Neural cell (in vitro differentiated cells): ENCODE measurements at regions not wholly inside any gene's neighbourhood (a gene's known extent, or its start where the extent isn't known, plus 50 kb on each side); places are given as distances from the start of the nearest gene placed in this dataset.

Experiments used
- H2AFZ ChIP-seq: fragments of 200-600, 300-800 bp; sonication (generic), shearing (Covaris generic); 2 replicates; pipeline ENCODE4 v1.6.0; 2014; ENCODE audit warnings: low read depth, mild to moderate bottlenecking, antibody characterized with exemption, low read length, moderate library complexity
- H3F3A ChIP-seq: fragments of 200-600 bp; shearing (Covaris generic); 2 replicates; pipeline ENCODE4 v1.6.1; 2016; ENCODE audit warnings: mild to moderate bottlenecking, moderate library complexity, mixed read lengths, antibody characterized with exemption, low read length; ENCODE audit not compliant: insufficient read depth, poor library complexity, severe bottlenecking
- H3K27ac ChIP-seq: fragments of 200-600, 300-800 bp; sonication (generic), shearing (Covaris generic); 2 replicates; pipeline ENCODE4 v1.5.1; 2014; ENCODE audit warnings: mild to moderate bottlenecking, low read length, moderate library complexity
- H3K27me3 ChIP-seq: fragments of 300-800, 200-600 bp; sonication (generic), shearing (Covaris generic); 2 replicates; pipeline ENCODE4 v1.6.0; 2014; ENCODE audit warnings: mild to moderate bottlenecking, low read depth, low read length, moderate library complexity; ENCODE audit not compliant: insufficient read depth
- H3K36me3 ChIP-seq: fragments of 300-800, 200-600 bp; sonication (generic), shearing (Covaris generic); 2 replicates; pipeline ENCODE4 v1.5.1; 2014; ENCODE audit warnings: mild to moderate bottlenecking, antibody characterized with exemption, low read length, moderate library complexity; ENCODE audit not compliant: insufficient read depth
- H3K4me2 ChIP-seq: fragments of 300-800, 200-600 bp; sonication (generic), shearing (Covaris generic); 2 replicates; pipeline ENCODE4 v1.6.0; 2014; ENCODE audit warnings: mild to moderate bottlenecking, low read length
- H3K4me3 ChIP-seq: fragments of 300-800, 200-600 bp; sonication (generic), shearing (Covaris generic); 2 replicates; pipeline ENCODE4 v1.5.1; 2014; ENCODE audit warnings: mild to moderate bottlenecking, low read length, moderate library complexity
- H3K79me2 ChIP-seq: fragments of 200-600 bp; shearing (Covaris generic); replicated peaks from 2 replicates; pipeline ENCODE4 v1.6.0; 2014; ENCODE audit warnings: mild to moderate bottlenecking, low read length, moderate library complexity; ENCODE audit not compliant: insufficient read depth
- H3K9ac ChIP-seq: fragments of 300-800, 200-600 bp; sonication (generic), shearing (Covaris generic); 2 replicates; pipeline ENCODE4 v1.6.1; 2016; ENCODE audit warnings: mild to moderate bottlenecking, low read length, mixed read lengths
- H3K9me2 ChIP-seq: fragments of 200-600 bp; shearing (Covaris generic); 2 replicates; pipeline ENCODE4 v1.6.1; 2016; ENCODE audit warnings: mild to moderate bottlenecking, low read length, mixed read lengths; ENCODE audit not compliant: insufficient read depth
- H3K9me3 ChIP-seq: fragments of 200-600, 300-800 bp; sonication (generic), shearing (Covaris generic); 2 replicates; pipeline ENCODE4 v1.6.1; 2016; ENCODE audit warnings: mild to moderate bottlenecking, mixed run types, low read length, moderate library complexity, mixed read lengths
- H4K20me1 ChIP-seq: fragments of 200-600 bp; shearing (Covaris generic); 2 replicates; pipeline ENCODE4 v1.6.1; 2016; ENCODE audit warnings: mild to moderate bottlenecking, mixed run types; ENCODE audit not compliant: insufficient read depth
- EP300 ChIP-seq: fragments of 450-650 bp; conservative IDR thresholded peaks from 2 replicates; pipeline ENCODE4 v1.6.1; 2014; ENCODE audit warnings: antibody characterized with exemption, mild to moderate bottlenecking, moderate library complexity; ENCODE audit not compliant: poor library complexity, severe bottlenecking
- EZH2 ChIP-seq: fragments of 200-600, 300-800 bp; shearing (Covaris generic), sonication (generic); IDR thresholded peaks from 2 replicates; pipeline ENCODE4 v1.6.1; 2014; ENCODE audit warnings: antibody characterized with exemption, low read length, borderline replicate concordance, mild to moderate bottlenecking; ENCODE audit not compliant: insufficient read depth, poor library complexity, severe bottlenecking
- MXI1 ChIP-seq: fragments of 450-650 bp; conservative IDR thresholded peaks from 2 replicates; pipeline ENCODE4 v1.6.1; 2014; ENCODE audit warnings: antibody characterized with exemption, mild to moderate bottlenecking; ENCODE audit not compliant: poor library complexity, severe bottlenecking
- POLR2AphosphoS5 ChIP-seq: IDR thresholded peaks from 2 replicates; pipeline ENCODE4 v1.6.1; 2012
- RAD21 ChIP-seq: fragments of 450-650 bp; conservative IDR thresholded peaks from 2 replicates; pipeline ENCODE4 v1.6.1; 2014; ENCODE audit warnings: antibody characterized with exemption, mild to moderate bottlenecking, moderate library complexity
- REST ChIP-seq: IDR thresholded peaks from 2 replicates; pipeline ENCODE4 v1.6.1; 2012; ENCODE audit warnings: borderline replicate concordance
- SMC3 ChIP-seq: fragments of 450-650 bp; conservative IDR thresholded peaks from 2 replicates; pipeline ENCODE4 v1.6.1; 2014; ENCODE audit warnings: antibody characterized with exemption, mild to moderate bottlenecking, moderate library complexity; ENCODE audit not compliant: poor library complexity
- TAF1 ChIP-seq: IDR thresholded peaks from 2 replicates; pipeline ENCODE4 v1.6.1; 2012; ENCODE audit warnings: low read depth
- TF ChIP-seq, protein P1 (sequence below): fragments of 450-650 bp; IDR thresholded peaks from 2 replicates; pipeline ENCODE4 v1.5.1; 2014; ENCODE audit warnings: antibody characterized with exemption, mild to moderate bottlenecking, moderate library complexity; ENCODE audit not compliant: poor library complexity, severe bottlenecking

DNA sequence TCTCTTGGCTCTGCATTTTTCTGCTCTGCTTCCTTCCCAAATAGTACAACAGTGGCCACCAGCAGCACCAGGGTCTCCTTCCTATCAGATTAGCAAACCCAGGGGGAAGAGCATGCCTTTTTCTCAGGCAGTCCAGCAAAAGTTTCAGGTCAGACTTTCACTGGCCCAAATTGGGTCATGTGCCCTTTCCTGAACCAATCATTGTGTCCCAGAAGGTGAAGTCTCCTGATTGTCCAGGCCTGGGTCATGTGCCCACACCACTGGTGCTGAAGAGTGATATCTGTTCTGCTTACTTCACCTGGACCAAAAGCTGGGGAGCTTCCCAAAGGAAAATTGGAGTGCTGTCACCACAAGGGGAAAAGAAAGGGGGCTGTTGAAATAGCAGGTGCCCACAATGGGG, 64.1 kb upstream of the ALX4 start:
- no peaks in the 10 kb centered on the region for H4K20me1 ChIP-seq
- no peaks in the 10 kb centered on the region for H3K79me2 ChIP-seq
- H3K36me3 ChIP-seq: no peaks in the 10 kb centered on the region
- H3K27ac ChIP-seq: no peak overlapping the region
- H3K9ac ChIP-seq: no peak overlapping the region
- no peak overlapping the region for H3K4me3 ChIP-seq
- H3K9me2 ChIP-seq: no peaks in the 10 kb centered on the region
- H3K9me3 ChIP-seq: no peaks in the 10 kb centered on the region
- no peak for TF ChIP-seq EZH2
- TF ChIP-seq MXI1: no peak
- no peak for TF ChIP-seq POLR2AphosphoS5
- no peak for TF ChIP-seq TAF1
- TF ChIP-seq, protein P1, sequence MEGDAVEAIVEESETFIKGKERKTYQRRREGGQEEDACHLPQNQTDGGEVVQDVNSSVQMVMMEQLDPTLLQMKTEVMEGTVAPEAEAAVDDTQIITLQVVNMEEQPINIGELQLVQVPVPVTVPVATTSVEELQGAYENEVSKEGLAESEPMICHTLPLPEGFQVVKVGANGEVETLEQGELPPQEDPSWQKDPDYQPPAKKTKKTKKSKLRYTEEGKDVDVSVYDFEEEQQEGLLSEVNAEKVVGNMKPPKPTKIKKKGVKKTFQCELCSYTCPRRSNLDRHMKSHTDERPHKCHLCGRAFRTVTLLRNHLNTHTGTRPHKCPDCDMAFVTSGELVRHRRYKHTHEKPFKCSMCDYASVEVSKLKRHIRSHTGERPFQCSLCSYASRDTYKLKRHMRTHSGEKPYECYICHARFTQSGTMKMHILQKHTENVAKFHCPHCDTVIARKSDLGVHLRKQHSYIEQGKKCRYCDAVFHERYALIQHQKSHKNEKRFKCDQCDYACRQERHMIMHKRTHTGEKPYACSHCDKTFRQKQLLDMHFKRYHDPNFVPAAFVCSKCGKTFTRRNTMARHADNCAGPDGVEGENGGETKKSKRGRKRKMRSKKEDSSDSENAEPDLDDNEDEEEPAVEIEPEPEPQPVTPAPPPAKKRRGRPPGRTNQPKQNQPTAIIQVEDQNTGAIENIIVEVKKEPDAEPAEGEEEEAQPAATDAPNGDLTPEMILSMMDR: no peak
- TF ChIP-seq EP300: no peak
- TF ChIP-seq REST: no peak
- TF ChIP-seq RAD21: no peak
- TF ChIP-seq SMC3: no peak
- H3F3A ChIP-seq: no peaks in the 10 kb centered on the region
- H2AFZ ChIP-seq: no peak overlapping the region
- no peaks in the 10 kb centered on the region for H3K27me3 ChIP-seq
- no peak overlapping the region for H3K4me2 ChIP-seq

DNA sequence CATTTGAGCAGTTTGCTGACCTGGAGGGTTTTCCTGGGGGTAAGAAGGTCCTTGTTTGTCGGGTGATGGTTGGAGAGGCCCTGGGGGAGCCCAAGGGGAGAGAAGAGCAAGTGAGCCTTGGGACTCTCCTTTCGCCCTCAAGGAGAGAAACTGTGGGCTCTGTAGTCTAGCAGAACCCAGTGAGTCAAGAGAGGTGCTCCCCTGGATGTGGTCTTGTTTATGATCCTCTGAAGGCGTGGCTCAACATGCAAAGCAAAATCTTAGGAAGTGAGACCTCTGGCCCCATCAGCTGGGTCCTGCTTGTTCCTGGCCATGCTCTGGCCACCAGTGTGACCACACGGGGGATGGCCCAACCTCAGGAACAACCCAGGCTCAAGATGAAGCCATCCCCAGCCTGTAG, 66.5 kb upstream of the ALX4 start:
- no peak overlapping the region for H3K27ac ChIP-seq
- no peaks in the 10 kb centered on the region for H3K79me2 ChIP-seq
- no peak overlapping the region for H3K9ac ChIP-seq
- H4K20me1 ChIP-seq: no peaks in the 10 kb centered on the region
- no peaks in the 10 kb centered on the region for H3K9me3 ChIP-seq
- no peak overlapping the region for H3K4me2 ChIP-seq
- TF ChIP-seq TAF1: no peak
- no peak for TF ChIP-seq SMC3
- TF ChIP-seq EP300: no peak
- TF ChIP-seq, protein P1: no peak
- no peaks in the 10 kb centered on the region for H3K9me2 ChIP-seq
- no peaks in the 10 kb centered on the region for H3K27me3 ChIP-seq
- H3K4me3 ChIP-seq: no peak overlapping the region
- H2AFZ ChIP-seq: no peak overlapping the region
- no peaks in the 10 kb centered on the region for H3F3A ChIP-seq
- H3K36me3 ChIP-seq: no peaks in the 10 kb centered on the region
